ENCODE measurements at regions not wholly inside any gene's neighbourhood (a gene's known extent, or its start where the extent isn't known, plus 50 kb on each side); places are given as distances from the start of the nearest gene placed in this dataset.
A peak's percentile ranks its signal among the peaks of the same experiment; 100 is the strongest.

GRCh38 chr15:47983533-47983932 is 137.3 kb upstream of the SLC24A5 start:
- H3K4me1 ChIP-seq: no peaks in the 10 kb centered on the region
- no peaks in the 10 kb centered on the region for H3K36me3 ChIP-seq
- no peaks in the 10 kb centered on the region for H3K9me3 ChIP-seq
- H3K27ac ChIP-seq: no peak overlapping the region
- no peak overlapping the region for H3K4me3 ChIP-seq
- ATAC-seq: no peak
- H3K27me3 ChIP-seq: no peaks in the 10 kb centered on the region
- WGBS, 2 donors (ENCODE audit: low coverage in 1 of 2): 62 to 75% methylated on average over 8 of the region's 8 CpGs
- TF ChIP-seq EP300 (IDR thresholded peaks at IDR 0.05) (no peak), CTCF (IDR thresholded peaks at IDR 0.05) (no peak), POLR2A (IDR thresholded peaks at IDR 0.05) (no peak), POLR2AphosphoS5 (IDR thresholded peaks at IDR 0.05) (no peak)

- ATAC-seq: no peak
- Histone ChIP-seq H3K27ac (no peak overlapping the region), H3K36me3 (no peaks in the 10 kb centered on the region), H3K4me1 (no peaks in the 10 kb centered on the region), H3K9me3 (no peaks in the 10 kb centered on the region), H3K4me3 (no peak overlapping the region), H3K27me3 (no peaks in the 10 kb centered on the region)
- WGBS, 2 donors (ENCODE audit: low coverage in 1 of 2): 80 to 81% methylated on average over 3 to 4 of the region's 4 CpGs
- no peak for TF ChIP-seq EP300 (IDR thresholded peaks at IDR 0.05)
- no peak for TF ChIP-seq CTCF (IDR thresholded peaks at IDR 0.05)
- no peak for TF ChIP-seq POLR2A (IDR thresholded peaks at IDR 0.05)
- no peak for TF ChIP-seq POLR2AphosphoS5 (IDR thresholded peaks at IDR 0.05)
Measured at GRCh38 chr15:47985568-47985967, 135.2 kb upstream of the SLC24A5 start.

- Histone ChIP-seq H3K9me3 (no peaks in the 10 kb centered on the region), H3K4me1 (no peaks in the 10 kb centered on the region), H3K27ac (no peak overlapping the region), H3K27me3 (no peaks in the 10 kb centered on the region), H3K36me3 (no peaks in the 10 kb centered on the region), H3K4me3 (no peak overlapping the region)
- 69 to 77% methylated on average over 3 to 4 of the region's 4 CpGs for WGBS, 2 donors (ENCODE audit: low coverage in 1 of 2)
- TF ChIP-seq EP300 (IDR thresholded peaks at IDR 0.05) (no peak), CTCF (IDR thresholded peaks at IDR 0.05) (no peak), POLR2A (IDR thresholded peaks at IDR 0.05) (no peak), POLR2AphosphoS5 (IDR thresholded peaks at IDR 0.05) (no peak)
- ATAC-seq: no peak
Measured at GRCh38 chr15:47987461-47987860, 133.3 kb upstream of the SLC24A5 start.

GRCh38 chr15:47987908-47988532 is 132.8 kb upstream of the SLC24A5 start:
- Histone ChIP-seq H3K36me3 (no peaks in the 10 kb centered on the region), H3K4me3 (no peak overlapping the region), H3K4me1 (no peaks in the 10 kb centered on the region), H3K27me3 (no peaks in the 10 kb centered on the region), H3K27ac (no peak overlapping the region), H3K9me3 (no peaks in the 10 kb centered on the region)
- peak; percentile 62 for ATAC-seq
- WGBS, 2 donors (ENCODE audit: low coverage in 1 of 2): 52 to 54% methylated on average over 3 of the region's 3 CpGs
- no peak for TF ChIP-seq EP300 (IDR thresholded peaks at IDR 0.05)
- TF ChIP-seq CTCF (IDR thresholded peaks at IDR 0.05): peak; percentile 65 to 78 (median 72)
- TF ChIP-seq POLR2AphosphoS5 (IDR thresholded peaks at IDR 0.05): no peak
- no peak for TF ChIP-seq POLR2A (IDR thresholded peaks at IDR 0.05)

GRCh38 chr15:47988564-47988963 is 132.2 kb upstream of the SLC24A5 start:
- ATAC-seq: no peak
- no peaks in the 10 kb centered on the region for H3K36me3 ChIP-seq
- no peak overlapping the region for H3K4me3 ChIP-seq
- TF ChIP-seq EP300 (IDR thresholded peaks at IDR 0.05) (no peak), CTCF (IDR thresholded peaks at IDR 0.05) (no peak), POLR2A (IDR thresholded peaks at IDR 0.05) (no peak)
- no peaks in the 10 kb centered on the region for H3K9me3 ChIP-seq
- H3K27me3 ChIP-seq: no peaks in the 10 kb centered on the region
- no peak overlapping the region for H3K27ac ChIP-seq
- no peaks in the 10 kb centered on the region for H3K4me1 ChIP-seq
- WGBS, 2 donors (ENCODE audit: low coverage in 1 of 2): 60 to 79% methylated on average over 1 of the region's 1 CpG
